PC-9 (cell line): ENCODE measurements at regions not wholly inside any gene's neighbourhood (a gene's known extent, or its start where the extent isn't known, plus 50 kb on each side); places are given as distances from the start of the nearest gene placed in this dataset.
"Not testable (repeated sequence)": the region's sequence is repeated elsewhere in the genome, so short reads cannot be mapped to it uniquely, and the experiment has no call there.

Experiments
- BruUV-seq: library from RNA; stranded (reverse); fragments of 400-500 nt; replicated peaks from 2 replicates; lab custom pipeline; 2021; lab: Mats Ljungman, UMichigan
- CTCF ChIA-PET: fragments of 300-600 bp; sonication (Branson Sonifier 250); formaldehyde crosslinking; loops from one replicate; lab custom pipeline; 2022; ENCODE audit warnings: antibody characterized with exemption; lab: Charles Lee
- POLR2A ChIA-PET: fragments of 300-600 bp; sonication (Branson Sonifier 250); formaldehyde crosslinking; loops from one replicate; lab custom pipeline; 2022; ENCODE audit warnings: antibody characterized with exemption; ENCODE audit not compliant: unreplicated experiment; lab: Charles Lee
- DNase-seq, 2 experiments: peaks; one replicate each; pipeline versions ENCODE4 v3.0.0 to v3.0.0-alpha.2; 2015 to 2022; ENCODE audit warnings: mixed read lengths in 1 of 2
- H2AFZ ChIP-seq: fragments of 200-600 bp; sonication (generic); 2 replicates; pipeline ENCODE4 v1.8.1; 2017; ENCODE audit warnings: antibody characterized with exemption
- H3F3A ChIP-seq: fragments of 200-600 bp; sonication (generic); 2 replicates; pipeline ENCODE4 v1.8.1; 2017; ENCODE audit warnings: antibody characterized with exemption, mild to moderate bottlenecking, low read depth; ENCODE audit not compliant: insufficient read depth
- H3K27ac ChIP-seq: fragments of 200-600 bp; sonication (generic); 2 replicates; pipeline ENCODE4 v1.6.1; 2016; ENCODE audit warnings: mixed run types
- H3K27me3 ChIP-seq: fragments of 200-600 bp; sonication (generic); 2 replicates; pipeline ENCODE4 v1.6.1; 2016; ENCODE audit warnings: low read depth, mixed run types; ENCODE audit not compliant: insufficient read depth
- H3K36me3 ChIP-seq: fragments of 200-600 bp; sonication (generic); 2 replicates; pipeline ENCODE4 v1.6.1; 2016; ENCODE audit warnings: low read depth, mixed run types
- H3K4me1 ChIP-seq: fragments of 200-600 bp; sonication (generic); replicated peaks from 2 replicates; pipeline ENCODE4 v1.6.1; 2016; ENCODE audit warnings: mixed run types; ENCODE audit not compliant: insufficient read depth
- H3K4me2 ChIP-seq: fragments of 200-600 bp; sonication (generic); 2 replicates; pipeline ENCODE4 v1.6.1; 2017; ENCODE audit warnings: mixed run types
- H3K4me3 ChIP-seq: fragments of 200-600 bp; sonication (generic); 2 replicates; pipeline ENCODE4 v1.6.1; 2016; ENCODE audit warnings: mixed run types
- H3K79me2 ChIP-seq: fragments of 200-600 bp; sonication (generic); 2 replicates; pipeline ENCODE4 v1.6.1; 2017; ENCODE audit warnings: low read depth, mixed run types
- H3K9me2 ChIP-seq: fragments of 200-600 bp; sonication (generic); 2 replicates; pipeline ENCODE4 v1.8.1; 2017; ENCODE audit warnings: mild to moderate bottlenecking; ENCODE audit not compliant: insufficient read depth
- H3K9me3 ChIP-seq: fragments of 200-600 bp; sonication (generic); 2 replicates; pipeline ENCODE4 v1.8.1; 2016; ENCODE audit warnings: low read depth; ENCODE audit not compliant: insufficient read depth
- H4K20me1 ChIP-seq: fragments of 200-600 bp; sonication (generic); 2 replicates; pipeline ENCODE4 v1.8.1; 2017; ENCODE audit not compliant: insufficient read depth
- EZH2 ChIP-seq: fragments of 200-600 bp; sonication (generic); IDR thresholded peaks from 2 replicates; pipeline ENCODE4 v1.8.0; 2017; ENCODE audit warnings: antibody characterized with exemption, low read depth
- intact Hi-C: fragments of 100-400 bp; cut with micrococcal nuclease; formaldehyde crosslinking; loops from one replicate; pipeline ENCODE4 v1.10.0; 2022; ENCODE audit not compliant: unreplicated experiment
- TF ChIP-seq, protein P1 (sequence below): fragments of 200-600 bp; sonication (generic); conservative IDR thresholded peaks from 2 replicates; pipeline ENCODE4 v1.6.1; 2017; ENCODE audit warnings: mixed run types, antibody characterized with exemption, mild to moderate bottlenecking, moderate library complexity

- Histone ChIP-seq H3K27me3 (no peaks in the 10 kb centered on the region), H3K4me2 (no peak overlapping the region), H3K27ac (no peak overlapping the region), H3K36me3 (no peaks in the 10 kb centered on the region), H3K9me3 (peaks cover 10% of the 10 kb centered on the region), H2AFZ (no peak overlapping the region; the same call in 1 of the 2 replicates), H3K9me2 (no peaks in the 10 kb centered on the region), H3K4me3 (no peak overlapping the region), H4K20me1 (no peaks in the 10 kb centered on the region), H3F3A (no peaks in the 10 kb centered on the region), H3K4me1 (no peaks in the 10 kb centered on the region), H3K79me2 (no peaks in the 10 kb centered on the region)
- no peak for TF ChIP-seq EZH2
- TF ChIP-seq, protein P1, sequence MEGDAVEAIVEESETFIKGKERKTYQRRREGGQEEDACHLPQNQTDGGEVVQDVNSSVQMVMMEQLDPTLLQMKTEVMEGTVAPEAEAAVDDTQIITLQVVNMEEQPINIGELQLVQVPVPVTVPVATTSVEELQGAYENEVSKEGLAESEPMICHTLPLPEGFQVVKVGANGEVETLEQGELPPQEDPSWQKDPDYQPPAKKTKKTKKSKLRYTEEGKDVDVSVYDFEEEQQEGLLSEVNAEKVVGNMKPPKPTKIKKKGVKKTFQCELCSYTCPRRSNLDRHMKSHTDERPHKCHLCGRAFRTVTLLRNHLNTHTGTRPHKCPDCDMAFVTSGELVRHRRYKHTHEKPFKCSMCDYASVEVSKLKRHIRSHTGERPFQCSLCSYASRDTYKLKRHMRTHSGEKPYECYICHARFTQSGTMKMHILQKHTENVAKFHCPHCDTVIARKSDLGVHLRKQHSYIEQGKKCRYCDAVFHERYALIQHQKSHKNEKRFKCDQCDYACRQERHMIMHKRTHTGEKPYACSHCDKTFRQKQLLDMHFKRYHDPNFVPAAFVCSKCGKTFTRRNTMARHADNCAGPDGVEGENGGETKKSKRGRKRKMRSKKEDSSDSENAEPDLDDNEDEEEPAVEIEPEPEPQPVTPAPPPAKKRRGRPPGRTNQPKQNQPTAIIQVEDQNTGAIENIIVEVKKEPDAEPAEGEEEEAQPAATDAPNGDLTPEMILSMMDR = no peak
- POLR2A ChIA-PET = no interaction called here
- DNase-seq = no peak
- BruUV-seq = no TSS peak
- intact Hi-C loops = no loop called here
- CTCF ChIA-PET = no interaction called here
These were observed 112.5 kb upstream of the SKAP2 start for GRCh38 chr7:26976840-26977239.

- H3K27ac ChIP-seq, H4K20me1 ChIP-seq, H3K27me3 ChIP-seq, H3K4me2 ChIP-seq, H2AFZ ChIP-seq, H3K9me2 ChIP-seq, intact Hi-C loops, CTCF ChIA-PET, H3F3A ChIP-seq, BruUV-seq, H3K36me3 ChIP-seq, H3K79me2 ChIP-seq, DNase-seq, POLR2A ChIA-PET, H3K4me3 ChIP-seq, H3K4me1 ChIP-seq: not testable (repeated sequence)
- peaks cover 27% of the 10 kb centered on the region for H3K9me3 ChIP-seq
These were observed 107.5 kb upstream of the SKAP2 start for GRCh38 chr7:26971924-26972323.

DNA sequence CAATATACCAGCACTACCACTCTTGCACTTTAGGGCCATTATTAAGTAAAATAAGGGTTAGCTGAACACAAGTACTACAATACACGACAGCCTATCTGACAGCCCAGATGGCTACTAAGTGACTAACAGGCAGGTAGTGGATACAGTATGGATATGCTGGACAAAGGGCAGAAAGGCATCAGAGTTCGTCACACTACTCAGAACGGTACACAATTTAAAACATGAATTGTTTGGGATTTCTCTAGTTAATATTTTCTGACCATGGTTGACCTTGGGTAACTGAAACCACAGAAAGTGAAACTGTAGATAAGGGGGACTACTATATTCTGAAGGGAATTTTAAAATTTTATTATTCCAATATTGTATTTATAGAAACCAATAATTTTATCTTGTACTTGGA, 101.3 kb upstream of the SKAP2 start:
- 0 out of 2 replicates have a peak, but pooled peaks cover 6% of the 10 kb centered on the region for H3K9me3 ChIP-seq
- no peaks in the 10 kb centered on the region for H3K4me1 ChIP-seq
- H2AFZ ChIP-seq = no peak overlapping the region
- POLR2A ChIA-PET = interaction anchor here (0.6 kb wide), 1 partner anchor 166 kb away, joined by 4 read pairs; no protein-coding TSS in a partner anchor
- no peaks in the 10 kb centered on the region for H3K79me2 ChIP-seq
- CTCF ChIA-PET = interaction anchor here (0.5 kb wide), 1 partner anchor 125 kb away, joined by 3 read pairs; no protein-coding TSS in a partner anchor
- intact Hi-C loops = no loop called here
- H4K20me1 ChIP-seq = no peaks in the 10 kb centered on the region
- no peaks in the 10 kb centered on the region for H3F3A ChIP-seq
- DNase-seq = no peak
- TF ChIP-seq, protein P1 = no peak
- no peak for TF ChIP-seq EZH2
- no peaks in the 10 kb centered on the region for H3K9me2 ChIP-seq
- no peaks in the 10 kb centered on the region for H3K36me3 ChIP-seq
- H3K27me3 ChIP-seq = no peaks in the 10 kb centered on the region
- H3K27ac ChIP-seq = no peak overlapping the region
- no peak overlapping the region for H3K4me3 ChIP-seq
- BruUV-seq = no TSS peak
- H3K4me2 ChIP-seq = no peak overlapping the region
